C4-2B (cell line): ENCODE measurements at regions not wholly inside any gene's neighbourhood (a gene's known extent, or its start where the extent isn't known, plus 50 kb on each side); places are given as distances from the start of the nearest gene placed in this dataset.

Experiments
- ZFX ChIP-seq: fragments of 450-650 bp; IDR thresholded peaks from 2 replicates; pipeline ENCODE4 v1.6.1; 2017
- TF ChIP-seq, protein P1 (sequence below): fragments of 450-650 bp; conservative IDR thresholded peaks from 2 replicates; pipeline ENCODE4 v1.5.1; 2017; ENCODE audit warnings: mild to moderate bottlenecking

GRCh38 chr5:24232929-24233498 is 411.8 kb downstream of the CDH10 start:
- TF ChIP-seq, protein P1, sequence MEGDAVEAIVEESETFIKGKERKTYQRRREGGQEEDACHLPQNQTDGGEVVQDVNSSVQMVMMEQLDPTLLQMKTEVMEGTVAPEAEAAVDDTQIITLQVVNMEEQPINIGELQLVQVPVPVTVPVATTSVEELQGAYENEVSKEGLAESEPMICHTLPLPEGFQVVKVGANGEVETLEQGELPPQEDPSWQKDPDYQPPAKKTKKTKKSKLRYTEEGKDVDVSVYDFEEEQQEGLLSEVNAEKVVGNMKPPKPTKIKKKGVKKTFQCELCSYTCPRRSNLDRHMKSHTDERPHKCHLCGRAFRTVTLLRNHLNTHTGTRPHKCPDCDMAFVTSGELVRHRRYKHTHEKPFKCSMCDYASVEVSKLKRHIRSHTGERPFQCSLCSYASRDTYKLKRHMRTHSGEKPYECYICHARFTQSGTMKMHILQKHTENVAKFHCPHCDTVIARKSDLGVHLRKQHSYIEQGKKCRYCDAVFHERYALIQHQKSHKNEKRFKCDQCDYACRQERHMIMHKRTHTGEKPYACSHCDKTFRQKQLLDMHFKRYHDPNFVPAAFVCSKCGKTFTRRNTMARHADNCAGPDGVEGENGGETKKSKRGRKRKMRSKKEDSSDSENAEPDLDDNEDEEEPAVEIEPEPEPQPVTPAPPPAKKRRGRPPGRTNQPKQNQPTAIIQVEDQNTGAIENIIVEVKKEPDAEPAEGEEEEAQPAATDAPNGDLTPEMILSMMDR = peak; percentile 65
- no peak for TF ChIP-seq ZFX
